Osteocyte (in vitro differentiated cells): ENCODE measurements at regions not wholly inside any gene's neighbourhood (a gene's known extent, or its start where the extent isn't known, plus 50 kb on each side); places are given as distances from the start of the nearest gene placed in this dataset.

Experiments used
- DNase-seq: peaks from one replicate; pipeline ENCODE4 v3.0.0; 2021; ENCODE audit warnings: mixed read lengths; ENCODE audit not compliant: unreplicated experiment; ENCODE audit errors: extremely low spot score
- H3K27ac Mint-ChIP-seq: one replicate; pipeline ENCODE4 v1.8.0; 2021; ENCODE audit warnings: mild to moderate bottlenecking, mixed read lengths; ENCODE audit not compliant: unreplicated experiment
- H3K27me3 Mint-ChIP-seq: one replicate; pipeline ENCODE4 v1.8.0; 2021; ENCODE audit warnings: mixed read lengths; ENCODE audit not compliant: unreplicated experiment
- H3K36me3 Mint-ChIP-seq: one replicate; pipeline ENCODE4 v1.8.0; 2021; ENCODE audit warnings: mixed read lengths; ENCODE audit not compliant: unreplicated experiment
- H3K4me1 Mint-ChIP-seq: one replicate; pipeline ENCODE4 v1.8.0; 2021; ENCODE audit warnings: mixed read lengths; ENCODE audit not compliant: unreplicated experiment
- H3K4me3 Mint-ChIP-seq: one replicate; pipeline ENCODE4 v1.8.0; 2021; ENCODE audit warnings: mild to moderate bottlenecking, moderate library complexity, mixed read lengths; ENCODE audit not compliant: unreplicated experiment
- H3K9me3 Mint-ChIP-seq: one replicate; pipeline ENCODE4 v1.8.0; 2021; ENCODE audit warnings: mixed read lengths; ENCODE audit not compliant: unreplicated experiment
- CTCF ChIP-seq: fragments of 200-600 bp; sonication (generic); IDR thresholded peaks from 2 replicates; pipeline ENCODE4 v1.5.0; 2021; ENCODE audit warnings: antibody characterized with exemption, mild to moderate bottlenecking, moderate library complexity

DNA sequence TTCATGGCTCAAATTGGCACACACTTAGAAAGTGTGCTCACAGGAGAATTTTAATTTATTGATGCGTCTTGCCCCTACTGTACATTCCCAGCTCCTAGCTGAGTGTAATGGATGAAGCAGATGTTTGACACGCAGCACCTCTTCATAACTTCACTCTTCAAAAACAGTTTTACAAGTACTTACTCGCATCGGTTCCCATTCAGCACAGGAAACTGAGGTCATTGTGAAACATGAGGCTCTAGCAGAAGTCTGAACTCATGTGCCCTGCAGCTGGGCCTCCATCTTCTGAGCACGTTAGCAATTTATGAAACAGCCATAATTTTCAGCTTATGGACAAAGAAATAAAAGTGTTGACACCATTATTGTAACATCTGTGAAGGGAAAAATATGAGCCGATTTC, 558.9 kb upstream of the MGMT start:
- H3K27ac Mint-ChIP-seq = no peak overlapping the region
- no peaks in the 10 kb centered on the region for H3K36me3 Mint-ChIP-seq
- no peak for TF ChIP-seq CTCF
- H3K4me3 Mint-ChIP-seq = no peak overlapping the region
- no peaks in the 10 kb centered on the region for H3K4me1 Mint-ChIP-seq
- no peak for DNase-seq
- no peaks in the 10 kb centered on the region for H3K27me3 Mint-ChIP-seq
- peaks cover 39% of the 10 kb centered on the region for H3K9me3 Mint-ChIP-seq

DNA sequence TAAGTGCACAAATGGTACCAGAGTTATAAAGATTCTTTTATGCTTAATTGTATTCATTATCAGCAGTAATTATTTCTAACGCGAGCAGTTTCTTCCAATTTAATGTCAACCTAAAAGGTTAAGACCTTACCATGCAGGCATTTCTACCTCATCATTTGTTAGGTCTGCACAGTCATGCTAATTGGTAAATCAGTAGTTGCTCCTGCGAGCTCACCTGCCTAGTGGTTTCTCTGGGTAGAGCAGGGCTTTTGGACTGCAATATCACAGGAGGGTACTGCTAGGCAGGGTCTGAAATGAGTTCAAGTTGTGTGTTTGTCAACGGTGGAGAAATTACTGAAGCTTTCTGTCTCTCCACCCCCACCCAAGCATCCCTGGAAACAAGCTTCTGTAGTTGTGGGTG, 558.5 kb upstream of the MGMT start:
- Mint-ChIP-seq H3K27me3 (no peaks in the 10 kb centered on the region), H3K27ac (no peak overlapping the region), H3K36me3 (no peaks in the 10 kb centered on the region), H3K9me3 (peaks cover 35% of the 10 kb centered on the region), H3K4me3 (no peak overlapping the region), H3K4me1 (no peaks in the 10 kb centered on the region)
- no peak for DNase-seq
- no peak for TF ChIP-seq CTCF

DNA sequence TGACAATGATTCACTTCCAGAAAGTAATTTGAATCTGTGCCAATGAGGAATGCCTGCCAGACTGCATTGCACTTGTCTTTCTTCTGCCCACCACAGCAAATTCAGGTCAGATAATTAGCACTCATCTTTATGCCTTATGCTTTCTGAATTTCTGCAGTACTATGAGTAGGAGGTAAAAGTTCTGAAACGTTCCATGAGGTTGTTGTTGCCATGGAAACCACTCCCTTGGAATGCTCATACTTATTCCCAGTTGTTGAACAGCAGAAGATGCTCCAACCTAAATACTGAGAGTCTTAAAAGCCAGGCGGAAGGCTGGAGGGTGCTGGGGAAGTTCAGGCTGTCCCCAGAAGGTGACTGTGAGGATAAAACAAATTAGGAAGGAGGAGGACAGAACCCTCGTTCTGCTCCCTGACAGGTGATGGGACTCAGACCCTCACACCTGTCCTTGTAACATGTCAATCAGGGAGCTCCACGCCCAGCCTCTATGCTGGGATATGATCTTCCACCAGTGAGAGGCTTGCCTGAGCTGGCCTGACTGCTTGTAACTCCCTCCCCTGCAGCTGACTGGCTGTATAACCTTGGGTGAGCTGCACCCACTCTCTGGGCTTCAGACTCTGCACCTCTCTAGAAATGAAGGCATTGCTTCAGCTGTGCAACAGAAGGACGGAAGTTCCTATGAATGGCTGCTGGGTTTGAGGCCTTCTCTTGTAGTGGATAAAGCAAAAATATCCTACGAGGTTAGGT, 554.3 kb upstream of the MGMT start:
- no peaks in the 10 kb centered on the region for H3K4me1 Mint-ChIP-seq
- DNase-seq = no peak
- H3K36me3 Mint-ChIP-seq = no peaks in the 10 kb centered on the region
- peaks cover 32% of the 10 kb centered on the region for H3K9me3 Mint-ChIP-seq
- no peak overlapping the region for H3K4me3 Mint-ChIP-seq
- H3K27me3 Mint-ChIP-seq = no peaks in the 10 kb centered on the region
- H3K27ac Mint-ChIP-seq = no peak overlapping the region
- no peak for TF ChIP-seq CTCF

DNA sequence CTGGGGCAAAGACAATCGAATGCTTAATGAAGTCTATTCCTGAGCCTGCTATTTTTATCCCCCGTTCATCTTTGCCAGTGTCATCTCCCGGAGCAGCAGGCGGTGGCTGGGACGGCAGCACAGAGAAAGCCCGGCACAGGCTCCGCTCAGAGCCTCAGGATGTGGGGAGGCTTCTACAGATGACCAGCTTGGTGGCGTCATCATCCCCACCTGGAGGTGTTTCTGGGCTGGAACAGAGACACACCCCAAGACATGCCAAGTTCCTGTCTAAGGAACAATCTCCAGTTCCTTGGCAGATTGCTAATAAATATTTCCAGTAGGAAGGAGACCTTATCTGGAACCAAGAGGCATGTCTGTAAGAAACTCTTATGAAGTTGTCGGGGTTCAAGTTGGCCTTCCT, 552.4 kb upstream of the MGMT start:
- Mint-ChIP-seq H3K4me1 (no peaks in the 10 kb centered on the region), H3K4me3 (no peak overlapping the region), H3K9me3 (peaks cover 34% of the 10 kb centered on the region), H3K27ac (no peak overlapping the region), H3K27me3 (no peaks in the 10 kb centered on the region), H3K36me3 (no peaks in the 10 kb centered on the region)
- no peak for TF ChIP-seq CTCF
- peak; percentile 56 for DNase-seq

DNA sequence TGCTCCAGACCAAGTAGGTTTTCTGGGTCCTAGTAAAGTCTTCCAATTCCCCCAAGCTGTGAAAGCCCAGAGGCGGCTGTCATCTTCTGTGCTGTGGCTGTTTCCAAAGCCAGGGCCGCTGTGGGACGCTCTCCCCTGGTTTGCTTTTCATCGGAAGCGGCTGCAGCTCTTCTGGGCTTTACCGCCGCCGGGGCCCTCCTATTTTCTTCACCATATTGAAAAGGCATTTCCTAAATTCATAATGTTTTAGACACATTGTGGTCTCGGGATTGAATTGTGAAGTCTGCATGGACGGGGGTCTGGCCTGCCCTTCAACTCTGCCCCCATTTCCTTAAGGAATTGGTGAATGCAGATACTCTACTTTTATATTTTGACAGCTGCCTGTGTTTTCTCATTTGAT, 551.4 kb upstream of the MGMT start:
- no peak overlapping the region for H3K4me3 Mint-ChIP-seq
- DNase-seq = no peak
- H3K27me3 Mint-ChIP-seq = no peaks in the 10 kb centered on the region
- no peak for TF ChIP-seq CTCF
- no peak overlapping the region for H3K27ac Mint-ChIP-seq
- no peaks in the 10 kb centered on the region for H3K4me1 Mint-ChIP-seq
- no peaks in the 10 kb centered on the region for H3K36me3 Mint-ChIP-seq
- peaks cover 32% of the 10 kb centered on the region for H3K9me3 Mint-ChIP-seq
